GM19043 (cell line): ENCODE measurements at regions not wholly inside any gene's neighbourhood (a gene's known extent, or its start where the extent isn't known, plus 50 kb on each side); places are given as distances from the start of the nearest gene placed in this dataset.
"Not testable (repeated sequence)": the region's sequence is repeated elsewhere in the genome, so short reads cannot be mapped to it uniquely, and the experiment has no call there.

Experiments used
- ATAC-seq: cut with Tn5 transposase; IDR thresholded peaks from one replicate; pipeline ENCODE4 v1.9.1; 2021; ENCODE audit warnings: low read depth; ENCODE audit not compliant: unreplicated experiment

DNA sequence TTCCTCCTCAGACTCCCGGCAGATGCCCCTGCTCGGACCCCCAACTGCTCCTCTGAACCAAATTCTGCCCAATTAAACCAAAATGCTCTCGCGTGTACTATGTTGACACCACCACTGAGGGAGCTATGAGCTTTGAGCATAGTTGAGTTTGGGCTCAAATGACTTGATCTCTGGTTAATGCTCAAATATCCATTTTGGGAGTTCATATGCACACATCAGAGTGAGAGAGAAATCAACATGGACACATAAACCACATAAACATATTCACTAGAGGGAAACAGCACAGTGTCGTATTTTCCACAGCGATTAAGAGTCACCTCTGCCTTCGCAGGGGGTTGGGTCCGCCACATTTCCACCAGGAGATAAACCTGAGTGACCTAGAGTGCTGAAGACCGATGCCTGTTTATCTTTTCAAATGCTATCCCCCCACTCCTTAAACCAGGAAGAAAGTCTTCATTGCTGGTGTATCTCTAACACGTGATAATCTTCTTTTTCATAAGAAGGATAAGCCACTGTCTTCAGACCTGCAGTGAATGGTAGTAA lies 59.4 kb upstream of the FOXN3 start:
- no peak for ATAC-seq

DNA sequence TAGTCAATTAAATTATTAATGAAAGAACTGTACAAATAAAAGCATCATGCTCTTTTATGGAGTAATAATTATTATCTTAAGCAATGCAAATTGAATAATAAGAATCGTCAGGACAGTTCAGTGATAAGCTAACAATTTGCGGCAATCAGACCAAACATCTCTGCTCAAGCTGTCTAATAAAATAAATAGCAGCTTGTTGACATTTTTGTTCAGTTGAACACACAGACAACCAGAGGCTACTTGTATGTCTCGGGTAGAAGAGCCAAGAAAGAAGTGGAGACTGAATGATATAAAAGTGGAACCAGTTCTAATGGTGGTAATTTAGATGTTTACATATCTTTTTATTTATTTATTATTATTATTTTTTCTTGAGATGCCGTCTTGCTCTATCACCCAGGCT lies 57.4 kb upstream of the FOXN3 start:
- ATAC-seq, result no peak

DNA sequence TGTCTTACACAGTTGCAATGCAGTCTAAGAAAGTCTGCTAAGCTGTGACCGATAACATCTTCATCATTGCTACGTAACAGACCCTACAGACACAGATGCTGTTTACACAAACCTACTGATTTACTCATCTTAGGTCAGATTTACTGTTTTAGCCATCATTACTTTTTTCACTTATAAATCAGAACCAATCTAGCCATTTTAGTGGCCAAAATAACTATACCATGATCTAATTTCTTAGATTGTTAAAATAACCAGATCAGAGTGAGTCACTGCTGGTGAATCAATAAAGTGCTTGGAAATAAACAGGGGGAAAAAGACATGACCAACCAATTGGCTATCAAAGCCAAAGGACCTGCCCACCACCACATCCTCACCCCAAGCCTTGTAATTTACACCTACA lies 57.0 kb upstream of the FOXN3 start:
- no peak for ATAC-seq

DNA sequence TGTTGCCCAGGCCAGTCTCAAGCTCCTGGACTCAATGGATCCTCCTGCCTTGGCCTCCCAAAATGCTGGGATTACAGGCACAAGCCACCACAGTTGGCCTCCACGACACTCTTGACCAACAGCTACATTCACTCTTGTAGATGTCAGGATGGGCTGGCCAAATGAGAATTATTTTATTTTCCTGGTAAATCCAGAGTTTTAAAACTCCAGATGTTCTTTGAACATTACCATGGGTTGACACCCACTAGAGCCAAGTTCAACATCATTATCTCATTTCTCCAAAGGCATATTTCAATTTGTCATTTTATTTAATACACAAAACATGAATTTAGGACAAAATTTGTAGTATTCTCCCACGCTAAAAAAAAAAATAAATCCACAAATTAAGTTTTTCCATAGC lies 56.5 kb upstream of the FOXN3 start:
- ATAC-seq, result no peak

DNA sequence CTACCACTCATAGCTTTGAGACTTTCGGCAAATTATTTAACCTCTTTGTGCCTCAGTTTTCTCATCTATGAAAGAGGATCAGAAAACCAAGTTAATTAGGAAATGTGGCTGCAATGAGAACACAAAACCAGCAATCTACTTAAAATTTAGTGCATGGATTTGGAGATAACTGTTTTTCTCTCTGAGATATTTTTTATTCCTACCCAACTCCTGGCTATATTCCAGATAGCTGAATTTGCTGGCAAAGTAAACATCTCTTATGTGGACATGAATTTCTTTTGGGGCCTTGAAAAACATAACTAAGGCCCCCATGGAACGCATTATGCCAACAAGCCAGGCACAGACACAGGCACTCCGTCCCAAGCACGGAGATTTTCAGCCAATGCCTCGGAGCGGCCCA lies 53.4 kb upstream of the FOXN3 start:
- no peak for ATAC-seq

DNA sequence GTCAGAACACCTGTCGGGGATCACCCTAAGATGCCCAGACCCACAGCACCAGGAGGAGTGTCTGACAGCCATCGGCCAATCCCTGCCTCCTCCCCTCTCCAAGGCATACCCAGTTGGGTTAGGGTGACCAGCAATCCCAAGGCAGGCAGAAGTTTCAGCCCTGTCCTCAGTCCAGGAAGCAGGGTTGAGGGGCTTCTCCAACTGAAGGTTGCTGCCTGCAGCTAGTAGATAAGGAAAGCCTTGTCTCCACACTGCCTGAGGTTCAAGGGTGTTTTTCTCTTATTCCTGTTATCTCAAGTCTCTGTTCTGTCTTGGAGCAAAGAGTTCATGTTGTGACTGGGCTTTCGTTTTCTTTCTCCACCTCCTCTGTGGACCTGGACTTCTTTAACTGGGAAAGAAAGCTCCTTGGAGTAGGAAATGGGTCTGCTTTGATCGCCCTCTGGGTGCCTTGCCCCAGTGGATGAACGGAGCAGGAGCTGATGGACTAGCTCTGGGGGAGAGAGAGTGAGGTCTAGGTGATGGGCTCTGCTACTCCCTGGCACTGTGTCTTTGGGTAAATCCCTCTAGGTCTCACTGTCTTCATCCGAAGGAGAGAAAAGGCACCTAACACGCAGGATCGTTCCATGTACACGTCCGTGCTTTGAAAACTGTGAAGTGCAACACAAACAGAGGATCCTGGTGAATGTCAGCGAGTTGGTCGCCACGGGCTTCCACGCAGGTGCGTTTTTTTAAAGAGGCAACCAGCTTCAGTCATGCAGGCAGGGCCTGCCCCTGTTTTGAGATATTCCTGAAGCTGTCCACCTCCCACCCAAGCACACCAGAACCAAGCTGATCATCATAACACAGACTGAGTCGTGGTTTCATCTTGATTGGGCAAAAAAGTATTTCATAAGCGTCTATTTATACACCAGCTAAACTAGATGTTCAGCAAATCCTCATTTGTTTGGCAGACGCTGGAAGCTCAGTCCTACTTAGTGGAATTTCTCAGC lies 52.5 kb upstream of the FOXN3 start:
- no peak for ATAC-seq

DNA sequence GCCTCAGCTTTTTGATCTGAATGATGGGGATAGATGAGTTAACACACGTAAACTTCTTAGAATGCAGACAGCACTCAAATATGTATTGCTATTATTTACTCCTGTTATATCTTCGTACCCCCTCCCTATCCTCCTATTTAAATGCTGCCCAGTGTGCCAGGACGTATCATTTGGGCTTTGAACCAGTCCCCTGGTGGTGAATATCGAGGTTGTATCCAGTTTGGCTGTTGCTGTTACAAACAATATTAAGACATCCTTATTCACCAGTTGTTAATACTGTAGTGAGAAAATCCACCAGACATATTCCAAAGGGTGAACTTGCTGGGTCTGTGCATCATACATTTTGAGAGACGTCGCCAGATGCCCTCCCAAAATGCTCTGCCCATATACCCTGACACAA lies 51.5 kb upstream of the FOXN3 start:
- ATAC-seq, result no peak

DNA sequence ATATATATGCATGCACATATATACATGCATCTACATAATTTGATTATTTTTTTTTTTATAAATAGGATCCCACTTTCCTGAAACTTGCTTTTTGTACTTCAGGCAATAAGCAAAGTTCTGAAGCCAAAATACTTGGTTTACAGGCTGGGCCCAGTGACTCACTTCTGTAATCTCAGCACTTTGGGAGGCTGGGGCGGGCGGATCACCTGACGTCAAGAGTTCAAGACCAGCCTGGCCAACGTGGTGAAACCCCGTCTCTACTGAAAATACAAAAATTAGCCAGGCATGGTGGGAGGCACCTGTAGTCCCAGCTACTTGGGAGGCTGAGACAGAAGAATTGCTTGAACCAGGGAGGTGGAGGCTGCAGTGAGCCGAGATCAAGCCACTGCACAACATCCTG lies 51.0 kb upstream of the FOXN3 start:
- ATAC-seq, result not testable (repeated sequence)

DNA sequence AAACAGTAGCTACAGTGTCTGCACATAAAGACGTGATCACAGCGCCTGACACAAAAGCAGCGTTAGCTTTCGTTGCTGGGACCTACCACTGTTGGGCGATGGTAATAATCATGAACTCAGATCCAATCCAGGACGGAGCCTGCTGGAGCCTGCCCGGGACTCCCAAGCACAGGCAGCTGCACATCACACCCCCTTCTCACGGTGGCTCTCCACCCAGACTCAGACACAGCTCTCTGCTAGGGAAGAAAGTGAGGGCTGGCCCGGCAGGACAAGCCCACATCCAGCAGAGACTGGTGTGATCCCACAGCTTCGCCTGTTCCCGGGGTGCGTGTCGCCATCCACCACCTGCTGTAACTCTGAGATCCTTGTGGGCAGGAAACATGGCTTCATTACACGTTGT lies 49.9 kb upstream of the FOXN3 start:
- no peak for ATAC-seq
